ENCODE measurements at regions not wholly inside any gene's neighbourhood (a gene's known extent, or its start where the extent isn't known, plus 50 kb on each side); places are given as distances from the start of the nearest gene placed in this dataset.

- no peak overlapping the region for H3K27ac ChIP-seq
- no peaks in the 10 kb centered on the region for H3K36me3 ChIP-seq
- DNase-seq: no peak
- ATAC-seq: peak in 3 of 4 donors; percentile 22 to 40 (median 27)
- WGBS, 4 donors: 62 to 71% (median 69%) methylated on average over 11 of the region's 11 CpGs
- peaks cover 0 to 12% (median 2%) of the 10 kb centered on the region in 12 donors for H3K4me1 ChIP-seq
- no peaks in the 10 kb centered on the region for H3K9me3 ChIP-seq
- intact Hi-C loops (cut with DNase I): no loop called here
- H3K4me3 ChIP-seq: no peak overlapping the region
- TF ChIP-seq POLR2A (IDR thresholded peaks at IDR 0.05) (no peak), CTCF (IDR thresholded peaks at IDR 0.05) (no peak)
- no peaks in the 10 kb centered on the region for H3K27me3 ChIP-seq
Observed at GRCh38 chr6:170456886-170457698, 96.0 kb downstream of the PSMB1 start.

Measured in heart left ventricle (tissue), 16 donors.